GM23248 (cell line): ENCODE measurements at regions not wholly inside any gene's neighbourhood (a gene's known extent, or its start where the extent isn't known, plus 50 kb on each side); places are given as distances from the start of the nearest gene placed in this dataset.

ENCODE experiments used
- EZH2 ChIP-seq: fragments of 200-600 bp; sonication (generic); IDR thresholded peaks from 2 replicates; pipeline ENCODE4 v1.6.1; 2018; ENCODE audit warnings: antibody characterized with exemption, mild to moderate bottlenecking; ENCODE audit not compliant: insufficient read depth, poor library complexity, severe bottlenecking
- EZH2phosphoT487 ChIP-seq: fragments of 200-600 bp; sonication (generic); IDR thresholded peaks from 2 replicates; pipeline ENCODE4 v1.6.1; 2018; ENCODE audit warnings: antibody characterized with exemption, moderate library complexity, mild to moderate bottlenecking, low read depth; ENCODE audit not compliant: insufficient read depth

- no peak for TF ChIP-seq EZH2
- no peak for TF ChIP-seq EZH2phosphoT487
Observed at GRCh38 chr9:91065231-91066041, 263.8 kb downstream of the SYK start.
